CD14-positive monocyte (primary cell): ENCODE measurements at regions not wholly inside any gene's neighbourhood (a gene's known extent, or its start where the extent isn't known, plus 50 kb on each side); places are given as distances from the start of the nearest gene placed in this dataset.

ENCODE experiments used
- DNase-seq, 3 donors: peaks; one replicate each; pipeline ENCODE4 v3.0.0-alpha.2; 2011 to 2022
- H2AFZ ChIP-seq: 2 replicates; pipeline ENCODE4 v1.6.0; 2012; ENCODE audit warnings: mild to moderate bottlenecking, low read depth, low read length, inconsistent platforms; ENCODE audit not compliant: insufficient read depth, poor library complexity, severe bottlenecking
- H3K27ac ChIP-seq, 2 donors: 1 replicate in 1 of 2; 2 replicates in 1 of 2; pipeline ENCODE4 v1.5.1; 2012 to 2013; ENCODE audit warnings: low read length in 2 of 2, control low read depth in 1 of 2, inconsistent platforms in 1 of 2, low read depth in 1 of 2, mild to moderate bottlenecking in 1 of 2
- H3K27me3 ChIP-seq, 2 donors: one replicate each; pipeline versions ENCODE4 v1.6.0 to v1.6.1; 2011 to 2013; ENCODE audit warnings: low read length in 2 of 2; ENCODE audit not compliant: control insufficient read depth in 2 of 2, insufficient read depth in 2 of 2
- H3K36me3 ChIP-seq, 2 donors: replicated peaks in 1 of 2; 1 replicate in 1 of 2; 2 replicates in 1 of 2; pipeline versions ENCODE4 v1.5.1 to v1.6.1; 2012 to 2013; ENCODE audit warnings: low read length in 2 of 2, control low read depth in 1 of 2, inconsistent platforms in 1 of 2, mild to moderate bottlenecking in 1 of 2; ENCODE audit not compliant: insufficient read depth in 2 of 2, control insufficient read depth in 1 of 2
- H3K4me1 ChIP-seq, 2 donors: 1 replicate in 1 of 2; 2 replicates in 1 of 2; pipeline versions ENCODE4 v1.5.1 to v1.6.1; 2012 to 2013; ENCODE audit warnings: low read length in 2 of 2, control low read depth in 1 of 2, inconsistent platforms in 1 of 2, mild to moderate bottlenecking in 1 of 2, moderate library complexity in 1 of 2; ENCODE audit not compliant: insufficient read depth in 2 of 2, control insufficient read depth in 1 of 2
- H3K4me2 ChIP-seq: replicated peaks from 2 replicates; pipeline ENCODE3; 2012; ENCODE audit warnings: low read length, moderate library complexity, mild to moderate bottlenecking; ENCODE audit not compliant: poor library complexity, severe bottlenecking; ENCODE audit errors: extremely low read depth
- H3K4me3 ChIP-seq, 3 experiments: fragments of 200-600 bp in 1 of 3; sonication (generic) in 1 of 3; replicated peaks in 1 of 3; 1 replicate in 2 of 3; 2 replicates in 1 of 3; pipeline ENCODE4 v1.5.1; 2011 to 2013; ENCODE audit warnings: low read length in 3 of 3, mild to moderate bottlenecking in 3 of 3, control low read depth in 2 of 3, low read depth in 2 of 3, inconsistent platforms in 1 of 3, moderate library complexity in 1 of 3
- H3K79me2 ChIP-seq: 2 replicates; pipeline ENCODE4 v1.6.0; 2012; ENCODE audit warnings: mild to moderate bottlenecking, control low read depth, inconsistent platforms, low read length, moderate library complexity; ENCODE audit not compliant: insufficient read depth
- H3K9ac ChIP-seq: 2 replicates; pipeline ENCODE4 v1.6.0; 2017; ENCODE audit warnings: low read length, mild to moderate bottlenecking; ENCODE audit not compliant: insufficient read depth, poor library complexity, severe bottlenecking
- H3K9me3 ChIP-seq, 2 donors: replicated peaks in 1 of 2; 1 replicate in 1 of 2; 2 replicates in 1 of 2; pipeline versions ENCODE4 v1.5.1 to v1.6.1; 2012 to 2013; ENCODE audit warnings: low read length in 2 of 2, control low read depth in 1 of 2; ENCODE audit not compliant: control insufficient read depth in 1 of 2, insufficient read depth in 1 of 2
- H4K20me1 ChIP-seq: 2 replicates; pipeline ENCODE4 v1.6.0; 2012; ENCODE audit warnings: mild to moderate bottlenecking, low read length, control low read depth, moderate library complexity; ENCODE audit not compliant: insufficient read depth
- H3K27ac Mint-ChIP-seq, 7 donors: one replicate each; pipeline ENCODE4 v1.8.0; 2020; ENCODE audit warnings: mild to moderate bottlenecking in 7 of 7, mixed read lengths in 7 of 7, moderate library complexity in 6 of 7, inconsistent platforms in 2 of 7
- H3K27me3 Mint-ChIP-seq, 3 donors: one replicate each; pipeline ENCODE4 v1.8.0; 2021 to 2022; ENCODE audit warnings: low read depth in 3 of 3, mild to moderate bottlenecking in 3 of 3, mixed read lengths in 3 of 3, moderate library complexity in 3 of 3, inconsistent platforms in 1 of 3
- H3K36me3 Mint-ChIP-seq, 2 donors: one replicate each; pipeline ENCODE4 v1.8.0; 2020; ENCODE audit warnings: mixed read lengths in 2 of 2, inconsistent platforms in 1 of 2, mild to moderate bottlenecking in 1 of 2
- H3K4me1 Mint-ChIP-seq: one replicate; pipeline ENCODE4 v1.8.0; 2020; ENCODE audit warnings: mild to moderate bottlenecking, mixed read lengths
- H3K4me3 Mint-ChIP-seq, 2 donors: one replicate each; pipeline ENCODE4 v1.8.0; 2020; ENCODE audit warnings: mild to moderate bottlenecking in 2 of 2, mixed read lengths in 2 of 2, moderate library complexity in 1 of 2
- H3K9me3 Mint-ChIP-seq, 7 donors: one replicate each; pipeline ENCODE4 v1.8.0; 2020 to 2022; ENCODE audit warnings: mixed read lengths in 7 of 7, mild to moderate bottlenecking in 6 of 7, moderate library complexity in 6 of 7, inconsistent platforms in 2 of 7
- CTCF ChIP-seq: fragments of 200-600 bp; IDR thresholded peaks from one replicate; pipeline ENCODE4 v1.8.0; 2022; ENCODE audit warnings: antibody characterized with exemption, mild to moderate bottlenecking
- WGBS: methylation state at CpG from one replicate; pipeline ENCODE4 v1.1.5; 2013; ENCODE audit warnings: missing lambda C conversion rate; ENCODE audit not compliant: insufficient coverage; 5-methylcytosine and 5-hydroxymethylcytosine counted together
- intact Hi-C, 2 donors: fragments of 100-400 bp; cut with micrococcal nuclease; formaldehyde crosslinking; loops; one replicate each; pipeline versions ENCODE4 v1.15.0 to v1.15.1; 2023

- no peak for DNase-seq
- peaks cover 0 to 2% (median 0%) of the 10 kb centered on the region in 3 donors for H3K27me3 Mint-ChIP-seq
- Histone ChIP-seq H3K27me3 (no peaks in the 10 kb centered on the region), H3K27ac (no peak overlapping the region), H3K79me2 (no peaks in the 10 kb centered on the region), H3K9ac (no peak overlapping the region), H3K4me2 (no peak overlapping the region), H2AFZ (no peak overlapping the region), H3K36me3 (no peaks in the 10 kb centered on the region), H3K9me3 (peaks cover 0 to 7% of the 10 kb centered on the region in 2 donors), H3K4me1 (no peaks in the 10 kb centered on the region), H3K4me3 (no peak overlapping the region), H4K20me1 (no peaks in the 10 kb centered on the region)
- TF ChIP-seq CTCF = no peak
- no peaks in the 10 kb centered on the region for H3K36me3 Mint-ChIP-seq
- no peaks in the 10 kb centered on the region for H3K4me1 Mint-ChIP-seq
- no peak overlapping the region for H3K27ac Mint-ChIP-seq
- no peak overlapping the region for H3K4me3 Mint-ChIP-seq
- WGBS = 80% methylated on average over 1 of the region's 6 CpGs
- H3K9me3 Mint-ChIP-seq = peaks cover under 1 to 6% (median 4%) of the 10 kb centered on the region in 7 donors
- intact Hi-C loops = no loop called here
These were observed 121.1 kb upstream of the HDGFL1 start for GRCh38 chr6:22448291-22448711.

GRCh38 chr6:22451962-22452361 lies 117.4 kb upstream of the HDGFL1 start:
- WGBS = no CpG with 5 or more reads among the region's 7 CpGs
- Mint-ChIP-seq H3K27me3 (peaks cover 0 to 3% (median 2%) of the 10 kb centered on the region in 3 donors), H3K27ac (no peak overlapping the region), H3K36me3 (no peaks in the 10 kb centered on the region), H3K4me1 (no peaks in the 10 kb centered on the region), H3K9me3 (peaks cover 7 to 16% (median 9%) of the 10 kb centered on the region in 7 donors), H3K4me3 (no peak overlapping the region)
- Histone ChIP-seq H2AFZ (no peak overlapping the region), H3K4me2 (no peak overlapping the region), H3K27ac (no peak overlapping the region), H3K9ac (no peak overlapping the region), H3K9me3 (peaks cover 0 to 9% of the 10 kb centered on the region in 2 donors), H3K4me3 (no peak overlapping the region), H3K36me3 (no peaks in the 10 kb centered on the region), H4K20me1 (no peaks in the 10 kb centered on the region), H3K4me1 (no peaks in the 10 kb centered on the region), H3K79me2 (no peaks in the 10 kb centered on the region), H3K27me3 (no peaks in the 10 kb centered on the region)
- intact Hi-C loops = no loop called here
- DNase-seq = no peak
- no peak for TF ChIP-seq CTCF
